ACC112 (cell line): ENCODE measurements at regions not wholly inside any gene's neighbourhood (a gene's known extent, or its start where the extent isn't known, plus 50 kb on each side); places are given as distances from the start of the nearest gene placed in this dataset.

Experiments used
- H2AFZ ChIP-seq: fragments of 200-600 bp; sonication (generic); one replicate; pipeline ENCODE4 v1.6.0; 2017; ENCODE audit warnings: antibody characterized with exemption, low read length; ENCODE audit not compliant: unreplicated experiment
- H3K27ac ChIP-seq: fragments of 200-600 bp; sonication (generic); 2 replicates; pipeline ENCODE4 v1.5.1; 2014; ENCODE audit warnings: low read depth, mild to moderate bottlenecking, antibody characterized with exemption, low read length, moderate library complexity
- H3K27me3 ChIP-seq: fragments of 200-600 bp; sonication (generic); 2 replicates; pipeline ENCODE4 v1.6.1; 2014; ENCODE audit warnings: mild to moderate bottlenecking, antibody characterized with exemption, low read length, moderate library complexity, mixed read lengths; ENCODE audit not compliant: insufficient read depth
- H3K36me3 ChIP-seq: fragments of 200-600 bp; sonication (generic); 2 replicates; pipeline ENCODE4 v1.6.1; 2016; ENCODE audit warnings: mild to moderate bottlenecking, antibody characterized with exemption, low read length, moderate library complexity, mixed read lengths; ENCODE audit not compliant: insufficient read depth
- H3K4me1 ChIP-seq: fragments of 200-600 bp; sonication (generic); one replicate; pipeline ENCODE4 v1.6.1; 2016; ENCODE audit warnings: low read length, mixed read lengths; ENCODE audit not compliant: insufficient read depth, unreplicated experiment, control insufficient read depth
- H3K4me3 ChIP-seq: fragments of 200-600 bp; sonication (generic); 2 replicates; pipeline ENCODE4 v1.5.1; 2014; ENCODE audit warnings: mild to moderate bottlenecking, low read depth, low read length
- H3K79me2 ChIP-seq: fragments of 200-600 bp; sonication (generic); one replicate; pipeline ENCODE4 v1.6.0; 2016; ENCODE audit warnings: low read length; ENCODE audit not compliant: control insufficient read depth, unreplicated experiment, insufficient read depth

DNA sequence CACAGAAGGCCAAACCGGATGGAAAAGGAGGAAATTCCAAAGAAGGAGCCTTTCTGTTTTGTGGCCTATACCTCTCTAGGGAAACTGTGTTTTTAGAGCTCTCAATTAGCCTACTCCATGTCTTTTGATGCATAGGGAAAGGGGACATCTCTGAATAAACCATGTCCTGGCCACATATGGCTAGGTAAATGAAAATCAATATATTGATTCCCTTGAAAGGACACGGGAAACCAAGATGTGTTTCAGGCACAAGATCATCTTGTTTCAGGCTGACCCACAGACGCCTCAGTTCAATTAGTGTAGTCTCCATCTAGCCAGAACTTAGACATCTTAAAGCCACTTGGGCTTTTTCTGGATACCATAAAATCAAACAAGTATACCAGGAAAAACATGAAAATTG, 363.1 kb downstream of the ENC1 start:
- Histone ChIP-seq H2AFZ (no peak overlapping the region), H3K79me2 (no peaks in the 10 kb centered on the region), H3K36me3 (no peaks in the 10 kb centered on the region), H3K4me3 (no peak overlapping the region), H3K27ac (no peak overlapping the region), H3K27me3 (no peaks in the 10 kb centered on the region), H3K4me1 (no peaks in the 10 kb centered on the region)

DNA sequence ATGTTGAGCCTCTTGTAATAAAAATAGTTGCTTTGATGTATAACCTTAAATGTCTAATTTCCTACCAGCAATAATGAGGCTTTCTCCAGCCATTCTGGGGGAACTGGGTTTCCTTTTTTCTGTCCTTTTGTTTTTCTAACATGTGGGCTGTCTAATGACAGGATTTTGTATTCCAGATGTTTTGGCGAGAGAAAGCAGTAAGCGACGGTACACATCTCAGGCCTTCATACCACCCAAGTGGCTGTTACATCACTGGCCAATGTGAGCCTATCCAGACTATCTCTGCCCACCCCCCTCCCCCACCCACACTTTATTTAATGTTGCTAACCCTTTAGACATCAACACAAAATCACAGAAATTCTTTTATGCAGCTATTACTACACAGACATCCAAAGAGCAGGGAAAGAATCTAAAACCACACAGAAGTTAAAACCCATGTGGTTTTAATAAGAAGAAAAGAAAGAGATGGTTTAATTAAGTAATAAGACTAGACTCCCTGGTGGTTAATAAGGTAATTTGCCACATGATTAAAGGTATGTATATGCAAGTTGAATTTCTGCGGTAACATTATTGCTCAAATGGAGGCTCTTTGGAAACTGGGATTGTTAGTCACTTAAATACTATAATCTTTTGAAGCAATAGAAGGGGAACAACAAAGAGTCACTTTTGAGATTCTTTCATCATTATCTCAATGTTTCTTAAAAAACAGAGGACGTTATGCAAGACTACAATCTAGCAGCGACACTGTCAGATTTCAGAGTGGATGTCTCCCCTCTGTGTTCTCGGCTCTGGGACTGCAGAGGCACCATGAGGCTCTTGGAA, 365.1 kb downstream of the ENC1 start:
- Histone ChIP-seq H3K4me3 (no peak overlapping the region), H3K27me3 (no peaks in the 10 kb centered on the region), H3K79me2 (no peaks in the 10 kb centered on the region), H3K36me3 (no peaks in the 10 kb centered on the region), H3K4me1 (no peaks in the 10 kb centered on the region), H2AFZ (no peak overlapping the region), H3K27ac (no peak overlapping the region)

DNA sequence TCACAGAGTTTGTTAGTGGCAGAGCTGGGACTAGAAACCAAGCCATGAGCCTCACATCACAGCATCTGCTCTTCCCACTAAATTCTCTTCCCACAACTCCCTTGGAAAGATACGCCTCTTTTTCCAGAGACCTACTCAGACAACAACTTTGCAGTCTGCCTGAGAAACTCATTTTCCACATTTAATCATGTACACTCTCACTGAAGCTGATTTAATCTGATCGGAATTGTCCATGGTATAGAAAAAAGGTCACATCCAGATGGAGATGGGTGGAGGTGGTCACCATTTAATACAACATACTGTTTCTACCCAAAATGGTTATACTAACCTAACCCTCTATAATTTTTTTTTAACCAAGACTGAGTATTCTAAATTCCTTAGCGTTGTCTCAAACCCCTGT, 366.2 kb downstream of the ENC1 start:
- H3K36me3 ChIP-seq: no peaks in the 10 kb centered on the region
- H3K4me3 ChIP-seq: no peak overlapping the region
- no peak overlapping the region for H3K27ac ChIP-seq
- H3K79me2 ChIP-seq: no peaks in the 10 kb centered on the region
- H3K4me1 ChIP-seq: no peaks in the 10 kb centered on the region
- no peak overlapping the region for H2AFZ ChIP-seq
- no peaks in the 10 kb centered on the region for H3K27me3 ChIP-seq

DNA sequence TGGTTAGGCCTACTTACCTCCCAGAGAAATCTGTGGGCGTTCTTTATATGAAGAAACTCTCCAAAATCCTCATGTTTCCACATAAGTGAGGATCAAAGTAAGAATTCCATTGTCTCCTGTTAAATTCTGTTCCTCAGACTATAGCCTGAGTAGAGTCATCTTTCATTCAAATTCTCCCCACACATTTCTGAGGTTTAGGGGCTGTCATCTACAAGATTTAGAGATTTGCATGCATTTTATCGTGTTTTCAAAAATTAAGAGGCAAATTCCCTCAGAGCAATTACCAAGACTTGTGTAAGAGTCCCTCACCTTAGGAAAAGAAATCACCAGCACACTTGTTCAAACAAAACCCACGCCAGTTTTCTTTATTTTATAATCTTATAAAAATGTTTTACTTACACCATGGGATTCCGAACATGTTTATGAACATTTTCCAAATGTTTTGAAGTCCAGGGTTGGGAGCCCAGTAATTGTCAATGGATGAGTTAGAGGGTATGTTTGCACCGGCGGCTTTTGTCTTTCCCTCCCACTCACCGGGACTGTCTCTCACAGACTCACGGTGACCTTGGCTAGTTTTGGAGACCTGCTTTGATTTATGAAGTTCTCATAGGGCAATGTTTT, 367.6 kb downstream of the ENC1 start:
- H3K4me3 ChIP-seq: no peak overlapping the region
- no peaks in the 10 kb centered on the region for H3K79me2 ChIP-seq
- no peak overlapping the region for H2AFZ ChIP-seq
- no peaks in the 10 kb centered on the region for H3K36me3 ChIP-seq
- H3K27me3 ChIP-seq: no peaks in the 10 kb centered on the region
- H3K4me1 ChIP-seq: no peaks in the 10 kb centered on the region
- H3K27ac ChIP-seq: no peak overlapping the region

DNA sequence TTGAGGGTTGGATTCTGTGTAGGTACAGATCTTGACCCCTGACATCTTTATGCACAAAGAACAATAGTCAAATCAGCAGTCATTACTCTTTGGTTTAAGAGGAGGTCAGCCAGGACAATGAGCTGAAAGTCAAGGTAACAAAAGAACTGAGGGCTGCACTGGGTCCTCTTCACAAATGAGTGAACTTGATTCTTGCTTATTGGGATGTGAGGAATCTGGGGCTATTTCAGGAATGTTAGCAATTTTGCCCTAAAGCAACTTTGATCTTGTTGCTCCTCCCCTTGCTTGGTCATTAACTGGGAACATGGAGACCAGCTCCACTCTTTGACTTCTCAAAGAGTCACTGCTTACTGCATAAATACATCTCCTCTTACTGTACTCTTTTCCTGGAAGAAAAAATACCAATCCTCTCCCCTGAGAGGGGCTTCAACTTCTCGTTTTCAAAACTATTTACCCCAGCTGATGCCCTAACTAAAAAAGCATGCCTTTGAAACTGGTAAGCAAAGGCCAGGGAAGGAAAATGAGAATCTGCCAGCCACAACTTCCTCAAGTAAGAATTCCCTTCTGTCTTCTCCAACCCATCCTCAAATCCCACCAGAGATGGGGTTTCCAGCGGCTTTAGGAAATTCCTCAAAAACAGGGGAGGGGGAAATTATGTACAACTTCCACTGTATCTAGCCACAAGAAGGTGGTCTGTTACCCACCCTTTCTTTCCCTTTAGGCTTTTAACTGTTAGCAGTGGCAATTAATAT, 368.3 kb downstream of the ENC1 start:
- Histone ChIP-seq H3K4me1 (no peaks in the 10 kb centered on the region), H3K36me3 (no peaks in the 10 kb centered on the region), H3K27me3 (no peaks in the 10 kb centered on the region), H3K4me3 (no peak overlapping the region), H2AFZ (no peak overlapping the region), H3K79me2 (no peaks in the 10 kb centered on the region), H3K27ac (no peak overlapping the region)

DNA sequence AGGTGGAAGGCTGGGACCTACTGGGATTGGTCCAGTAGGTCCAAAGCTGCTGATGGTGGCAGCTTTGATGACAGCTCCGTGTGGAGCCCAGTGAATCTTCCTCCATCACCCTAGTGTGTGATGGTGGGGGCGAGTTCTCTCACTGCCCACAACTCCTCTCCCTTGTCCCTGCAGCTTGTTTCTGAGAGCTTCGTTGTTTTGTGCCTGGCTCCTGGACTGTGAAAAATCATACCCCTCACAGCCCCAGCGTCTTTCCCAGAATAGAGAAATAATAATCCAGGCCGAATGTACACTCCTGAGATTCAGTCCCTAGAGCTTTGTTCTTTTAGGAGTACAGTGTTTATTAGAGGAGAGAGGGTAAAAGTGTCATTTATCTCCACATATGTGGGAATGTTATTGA, 372.2 kb downstream of the ENC1 start:
- H3K27me3 ChIP-seq: no peaks in the 10 kb centered on the region
- H3K4me1 ChIP-seq: no peaks in the 10 kb centered on the region
- H3K36me3 ChIP-seq: no peaks in the 10 kb centered on the region
- no peak overlapping the region for H3K4me3 ChIP-seq
- H3K27ac ChIP-seq: no peak overlapping the region
- no peaks in the 10 kb centered on the region for H3K79me2 ChIP-seq
- H2AFZ ChIP-seq: no peak overlapping the region

DNA sequence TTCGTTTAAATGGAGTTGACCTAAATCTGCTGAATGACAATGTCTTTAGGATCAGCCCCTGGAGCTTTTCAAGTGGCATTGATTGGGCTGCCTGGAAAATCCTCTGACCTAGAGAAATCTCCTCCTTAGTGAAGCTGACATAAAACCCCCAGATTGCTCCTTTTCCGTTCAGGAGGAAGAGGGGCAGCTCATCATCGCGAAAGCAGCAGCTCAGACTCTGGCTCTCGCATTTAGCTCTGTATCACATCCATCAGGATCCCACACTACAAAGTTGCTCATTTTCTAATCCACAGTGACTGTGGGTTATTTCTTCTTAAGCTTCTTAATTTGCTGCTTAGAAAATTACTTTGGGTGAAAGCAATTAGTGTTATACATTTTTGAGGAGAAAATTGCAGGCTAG, 373.7 kb downstream of the ENC1 start:
- Histone ChIP-seq H3K27ac (no peak overlapping the region), H3K27me3 (no peaks in the 10 kb centered on the region), H3K36me3 (no peaks in the 10 kb centered on the region), H3K4me1 (no peaks in the 10 kb centered on the region), H3K4me3 (no peak overlapping the region), H2AFZ (no peak overlapping the region), H3K79me2 (no peaks in the 10 kb centered on the region)

DNA sequence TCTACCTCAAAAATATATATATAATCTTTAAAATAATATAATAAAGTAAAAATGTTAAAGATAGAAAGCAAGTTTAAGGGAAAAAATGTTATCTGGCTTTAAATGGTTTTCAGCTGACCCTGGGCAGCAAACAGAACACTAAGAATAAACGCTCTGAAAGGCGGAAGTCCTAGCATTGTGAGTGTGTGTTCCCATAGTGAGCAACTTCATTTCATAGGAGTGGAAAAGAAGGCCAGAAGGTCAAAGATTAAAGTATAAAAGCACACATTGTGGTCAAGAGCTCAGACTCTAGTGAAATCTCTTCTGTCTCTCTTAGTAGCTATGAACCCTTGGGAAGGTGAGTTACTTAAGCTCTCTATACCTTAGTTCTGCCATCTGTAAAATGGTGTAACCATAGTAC, 374.4 kb downstream of the ENC1 start:
- H3K4me1 ChIP-seq: no peaks in the 10 kb centered on the region
- no peaks in the 10 kb centered on the region for H3K27me3 ChIP-seq
- H3K36me3 ChIP-seq: no peaks in the 10 kb centered on the region
- no peak overlapping the region for H2AFZ ChIP-seq
- no peak overlapping the region for H3K4me3 ChIP-seq
- H3K79me2 ChIP-seq: no peaks in the 10 kb centered on the region
- H3K27ac ChIP-seq: no peak overlapping the region

DNA sequence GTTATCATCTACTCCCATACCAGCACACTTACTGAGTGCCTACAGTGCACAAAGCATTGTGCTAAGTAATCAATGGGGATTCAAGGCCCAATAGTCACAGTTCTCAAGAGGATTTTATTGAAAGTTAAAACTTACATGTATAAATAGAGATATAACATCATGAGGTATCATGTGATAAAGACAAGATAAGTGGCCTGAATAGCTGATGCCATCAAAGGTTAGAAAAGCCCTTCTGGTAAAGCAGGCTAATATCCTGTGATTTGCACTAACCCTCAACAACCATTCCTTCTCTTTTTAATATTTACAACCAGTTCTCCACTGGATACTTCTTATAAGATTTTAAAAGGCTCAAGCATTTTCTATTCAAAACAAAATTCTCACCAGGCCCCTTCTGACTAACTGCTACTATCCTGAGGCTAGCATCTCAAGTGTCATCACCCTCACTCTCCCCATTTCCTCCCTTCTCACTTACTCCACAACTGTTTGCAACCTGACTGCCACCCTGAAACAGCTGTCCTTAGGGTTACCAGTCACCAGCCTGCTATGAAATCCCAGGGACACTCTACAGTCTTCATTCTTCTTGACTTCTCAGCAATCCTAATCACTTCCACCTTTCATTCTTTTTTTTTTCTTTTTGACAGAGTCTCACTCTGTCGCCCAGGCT, 377.9 kb downstream of the ENC1 start:
- Histone ChIP-seq H3K27me3 (no peaks in the 10 kb centered on the region), H3K79me2 (no peaks in the 10 kb centered on the region), H2AFZ (no peak overlapping the region), H3K4me3 (no peak overlapping the region), H3K27ac (no peak overlapping the region), H3K36me3 (no peaks in the 10 kb centered on the region), H3K4me1 (peaks cover 2% of the 10 kb centered on the region)

DNA sequence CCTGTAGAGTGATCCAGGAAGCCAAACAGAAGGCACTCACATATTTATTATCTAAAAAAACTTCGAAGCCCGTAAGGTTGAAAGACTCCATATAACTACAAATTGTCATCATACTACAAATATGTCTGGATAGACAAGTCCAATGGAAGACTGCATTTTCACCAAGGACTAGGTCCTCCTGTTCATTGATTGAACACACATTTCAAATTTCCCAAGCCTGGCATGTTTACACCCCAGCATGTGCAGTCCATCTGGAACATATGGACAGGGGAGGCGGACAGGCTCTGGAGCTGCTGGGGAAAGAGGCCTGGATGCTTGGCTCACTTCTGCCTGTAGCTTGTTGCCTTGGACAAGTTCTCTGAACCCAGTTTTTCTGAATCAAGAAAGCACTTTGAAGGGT, 378.7 kb downstream of the ENC1 start:
- Histone ChIP-seq H3K4me3 (no peak overlapping the region), H3K79me2 (no peaks in the 10 kb centered on the region), H3K36me3 (no peaks in the 10 kb centered on the region), H3K27me3 (no peaks in the 10 kb centered on the region), H2AFZ (no peak overlapping the region), H3K4me1 (peaks cover 5% of the 10 kb centered on the region), H3K27ac (no peak overlapping the region)
